HepG2 (cell line): ENCODE measurements at regions not wholly inside any gene's neighbourhood (a gene's known extent, or its start where the extent isn't known, plus 50 kb on each side); places are given as distances from the start of the nearest gene placed in this dataset.
"Not testable (repeated sequence)": the region's sequence is repeated elsewhere in the genome, so short reads cannot be mapped to it uniquely, and the experiment has no call there.

ENCODE experiments used
- ATAC-seq: fragments of 200-7000 bp; cut with Tn5 transposase; 3 replicates; pipeline ENCODE4 v1.9.1; 2020; ENCODE audit warnings: mild to moderate bottlenecking, moderate library complexity
- BruUV-seq: library from RNA; stranded (reverse); fragments of 400-500 nt; replicated peaks from 2 replicates; lab custom pipeline; 2021; lab: Mats Ljungman, UMichigan
- CTCF ChIA-PET: fragments of 300-600 bp; formaldehyde crosslinking; extraction: SDS; loops from one replicate; lab custom pipeline; 2021; ENCODE audit warnings: low total read pairs, inconsistent platforms, low intra/inter-chr PET ratio; lab: Yijun Ruan, JAX
- POLR2A ChIA-PET: fragments of 350-600 bp; sonication (Branson Sonifier 250); formaldehyde crosslinking; loops from one replicate; lab custom pipeline; 2020; ENCODE audit warnings: antibody characterized with exemption, inconsistent platforms; lab: Yijun Ruan, JAX
- DNase-seq: peaks from one replicate; pipeline ENCODE4 v3.0.0-alpha.2; 2015; ENCODE audit warnings: low spot score
- FAIRE-seq: peaks from 3 replicates; lab custom pipeline; 2011; peaks lifted over from hg19 to GRCh38; lab: Jason Lieb, UNC
- H2AFZ ChIP-seq: one replicate; pipeline ENCODE4 v1.6.1; 2011; ENCODE audit warnings: low read length, inconsistent platforms
- H3K27ac ChIP-seq: fragments of 300-600 bp; 3 replicates; pipeline ENCODE4 v1.8.0; 2011; ENCODE audit warnings: mixed run types, mild to moderate bottlenecking, mixed read lengths, low read length, inconsistent platforms; ENCODE audit not compliant: insufficient read depth; ENCODE audit errors: extremely low read length
- H3K27me3 ChIP-seq, 2 experiments: fragments of 200-600 bp in 1 of 2; 2 replicates in 1 of 2; 3 replicates in 1 of 2; pipeline versions ENCODE4 v1.6.0 to v1.8.0; 2011; ENCODE audit warnings: low read length in 2 of 2, mild to moderate bottlenecking in 2 of 2, moderate library complexity in 2 of 2, inconsistent platforms in 1 of 2; ENCODE audit not compliant: insufficient read depth in 2 of 2, control insufficient read depth in 1 of 2
- H3K36me3 ChIP-seq, 2 experiments: fragments of 200-600 bp in 1 of 2; replicated peaks in 1 of 2; 2 replicates in 1 of 2; 3 replicates in 1 of 2; pipeline versions ENCODE4 v1.5.1 to v1.8.0; 2011; ENCODE audit warnings: low read length in 2 of 2, inconsistent platforms in 1 of 2; ENCODE audit not compliant: insufficient read depth in 2 of 2, control insufficient read depth in 1 of 2
- H3K4me1 ChIP-seq: 2 replicates; pipeline ENCODE4 v1.5.1; 2012; ENCODE audit warnings: low read length, inconsistent platforms; ENCODE audit not compliant: insufficient read depth
- H3K4me2 ChIP-seq: 2 replicates; pipeline ENCODE4 v1.6.0; 2011; ENCODE audit warnings: low read depth, low read length, inconsistent platforms
- H3K4me3 ChIP-seq, 3 experiments: fragments of 200-600 bp in 1 of 3; sonication (generic), shearing (Covaris generic) in 1 of 3; replicated peaks in 1 of 3; 2 replicates each; pipeline ENCODE4 v1.5.1; 2011 to 2016; ENCODE audit warnings: low read length in 3 of 3, inconsistent platforms in 2 of 3, low read depth in 2 of 3, mild to moderate bottlenecking in 2 of 3, control low read depth in 1 of 3, mixed read lengths in 1 of 3; ENCODE audit not compliant: insufficient read depth in 1 of 3
- H3K79me2 ChIP-seq: one replicate; pipeline ENCODE4 v1.6.1; 2011; ENCODE audit warnings: low read length, inconsistent platforms; ENCODE audit not compliant: insufficient read depth
- H3K9ac ChIP-seq: 2 replicates; pipeline ENCODE4 v1.6.0; 2011; ENCODE audit warnings: mild to moderate bottlenecking, low read depth, low read length, inconsistent platforms; ENCODE audit not compliant: insufficient read depth
- H3K9me3 ChIP-seq: 2 replicates; pipeline ENCODE4 v1.5.1; 2012; ENCODE audit warnings: mild to moderate bottlenecking, low read length
- H4K20me1 ChIP-seq: 2 replicates; pipeline ENCODE4 v1.6.0; 2011; ENCODE audit warnings: inconsistent platforms, mild to moderate bottlenecking, low read length, moderate library complexity; ENCODE audit not compliant: insufficient read depth
- ARNTL ChIP-seq: sonication (generic); formaldehyde crosslinking; IDR thresholded peaks from 2 replicates; pipeline ENCODE4 v1.4.0; 2020; ENCODE audit warnings: mild to moderate bottlenecking, missing genetic modification reagents
- GLI4 ChIP-seq: sonication (generic); formaldehyde crosslinking; IDR thresholded peaks from 2 replicates; pipeline ENCODE4 v1.5.1; 2020; ENCODE audit warnings: missing genetic modification reagents, mild to moderate bottlenecking, moderate library complexity, borderline replicate concordance
- KLF9 ChIP-seq: IDR thresholded peaks from 2 replicates; pipeline ENCODE4 v1.6.1; 2016; ENCODE audit warnings: low read depth
- MNT ChIP-seq: fragments of 450-650 bp; IDR thresholded peaks from 2 replicates; pipeline ENCODE4 v1.6.1; 2016
- NFATC3 ChIP-seq: sonication (generic); formaldehyde crosslinking; IDR thresholded peaks from 2 replicates; pipeline ENCODE4 v1.5.1; 2020; ENCODE audit warnings: mild to moderate bottlenecking, missing genetic modification reagents
- NFE2 ChIP-seq: sonication (generic); formaldehyde crosslinking; IDR thresholded peaks from 2 replicates; pipeline ENCODE4 v1.4.0; 2020; ENCODE audit warnings: missing genetic modification reagents
- NFIB ChIP-seq: sonication (generic); formaldehyde crosslinking; IDR thresholded peaks from 2 replicates; pipeline ENCODE4 v1.9.0; 2021; ENCODE audit warnings: missing genetic modification reagents, mild to moderate bottlenecking, borderline replicate concordance
- RFXAP ChIP-seq: sonication (generic); formaldehyde crosslinking; IDR thresholded peaks from 2 replicates; pipeline ENCODE4 v1.4.0; 2020; ENCODE audit warnings: missing genetic modification reagents, borderline replicate concordance
- TCF7 ChIP-seq: sonication (generic); IDR thresholded peaks from 2 replicates; pipeline ENCODE4 v1.6.1; 2016; ENCODE audit warnings: antibody characterized with exemption, low read depth
- THAP9 ChIP-seq: sonication (generic); formaldehyde crosslinking; IDR thresholded peaks from 2 replicates; pipeline ENCODE4; 2020; ENCODE audit warnings: missing genetic modification reagents, mild to moderate bottlenecking, borderline replicate concordance
- ZNF17 ChIP-seq: sonication (generic); formaldehyde crosslinking; IDR thresholded peaks from 2 replicates; pipeline ENCODE4 v1.5.0; 2020; ENCODE audit warnings: mild to moderate bottlenecking, missing genetic modification reagents
- ZNF331 ChIP-seq: sonication (generic); formaldehyde crosslinking; IDR thresholded peaks from 2 replicates; pipeline ENCODE4 v1.4.0; 2020; ENCODE audit warnings: missing genetic modification reagents
- ZNF660 ChIP-seq: sonication (generic); formaldehyde crosslinking; IDR thresholded peaks from 2 replicates; pipeline ENCODE4 v1.5.1; 2020; ENCODE audit warnings: mild to moderate bottlenecking, low read depth, missing genetic modification reagents, borderline replicate concordance
- WGBS: methylation state at CpG from one replicate; pipeline ENCODE4 v1.1.6; 2017; ENCODE audit warnings: low lambda C conversion rate; 5-methylcytosine and 5-hydroxymethylcytosine counted together
- in situ Hi-C: cut with HindIII; loops from 2 replicates; pipeline ENCODE4 v1.10.0; 2017; ENCODE audit warnings: low pct_unique_long_range_greater_than_20kb; ENCODE audit not compliant: extremely low pct_ligation_motif_present
- intact Hi-C: fragments of 100-400 bp; cut with micrococcal nuclease; formaldehyde crosslinking; loops from one replicate; pipeline ENCODE4 v1.10.0; 2022; ENCODE audit not compliant: unreplicated experiment

- WGBS: 0% methylated on average over 2 of the region's 2 CpGs
- H3K9me3 ChIP-seq: no peaks in the 10 kb centered on the region
- TF ChIP-seq THAP9: no peak
- no peak for TF ChIP-seq RFXAP (CRISPR knock-in tag)
- no peak for TF ChIP-seq TCF7
- no peak for TF ChIP-seq NFE2 (CRISPR knock-in tag)
- no peak for TF ChIP-seq ZNF17 (CRISPR knock-in tag)
- TF ChIP-seq GLI4 (CRISPR knock-in tag): no peak
- no peak for TF ChIP-seq NFATC3 (CRISPR knock-in tag)
- no peak for TF ChIP-seq ZNF660 (CRISPR knock-in tag)
- no peak for TF ChIP-seq MNT
- TF ChIP-seq ZNF331 (CRISPR knock-in tag): no peak
- no peak for TF ChIP-seq NFIB
- no peak for TF ChIP-seq KLF9
- no peak for TF ChIP-seq ARNTL (CRISPR knock-in tag)
- no peak overlapping the region for H3K4me3 ChIP-seq
- H2AFZ ChIP-seq: no peak overlapping the region
- no peaks in the 10 kb centered on the region for H4K20me1 ChIP-seq
- no TSS peak for BruUV-seq
- intact Hi-C loops: no loop called here
- in situ Hi-C loops: no loop called here
- FAIRE-seq: no peak
- no peak overlapping the region for H3K4me2 ChIP-seq
- no peaks in the 10 kb centered on the region for H3K79me2 ChIP-seq
- no peak for ATAC-seq
- H3K4me1 ChIP-seq: no peaks in the 10 kb centered on the region
- H3K27me3 ChIP-seq: no peaks in the 10 kb centered on the region
- H3K36me3 ChIP-seq: no peaks in the 10 kb centered on the region
- H3K9ac ChIP-seq: no peak overlapping the region
- no peak overlapping the region for H3K27ac ChIP-seq
- no peak for DNase-seq
- POLR2A ChIA-PET: no interaction called here
- CTCF ChIA-PET: no interaction called here
These were observed 91.4 kb upstream of the CAV2 start for GRCh38 chr7:116408166-116408565.

GRCh38 chr7:116408831-116409453 lies 90.6 kb upstream of the CAV2 start:
- POLR2A ChIA-PET, CTCF ChIA-PET, H3K4me1 ChIP-seq, H3K27ac ChIP-seq, BruUV-seq, in situ Hi-C loops, H3K36me3 ChIP-seq, H2AFZ ChIP-seq, H3K27me3 ChIP-seq, ATAC-seq, H3K9me3 ChIP-seq, H4K20me1 ChIP-seq, H3K79me2 ChIP-seq, FAIRE-seq, H3K9ac ChIP-seq, DNase-seq, H3K4me3 ChIP-seq, H3K4me2 ChIP-seq, intact Hi-C loops: not testable (repeated sequence)
- 71% methylated on average over 18 of the region's 28 CpGs for WGBS
